SU-DHL-6 (cell line): ENCODE measurements at regions not wholly inside any gene's neighbourhood (a gene's known extent, or its start where the extent isn't known, plus 50 kb on each side); places are given as distances from the start of the nearest gene placed in this dataset.

Experiments used
- CTCF ChIP-seq: fragments of 200-600 bp; sonication (generic); IDR thresholded peaks from one replicate; pipeline ENCODE4 v1.5.1; 2017; ENCODE audit warnings: antibody characterized with exemption, mild to moderate bottlenecking, low read length, moderate library complexity; ENCODE audit not compliant: insufficient read depth, poor library complexity, severe bottlenecking
- EZH2phosphoT487 ChIP-seq: fragments of 200-600 bp; sonication (generic), shearing (Covaris generic); conservative IDR thresholded peaks from 2 replicates; pipeline ENCODE4 v1.6.1; 2018; ENCODE audit warnings: mild to moderate bottlenecking, antibody characterized with exemption, low read length, moderate library complexity, mixed read lengths

GRCh38 chr14:81653626-81654025 is 120.0 kb upstream of the SEL1L start:
- TF ChIP-seq CTCF (no peak), EZH2phosphoT487 (no peak)
